GM19324 (cell line): ENCODE measurements at regions not wholly inside any gene's neighbourhood (a gene's known extent, or its start where the extent isn't known, plus 50 kb on each side); places are given as distances from the start of the nearest gene placed in this dataset.
"Not testable (repeated sequence)": the region's sequence is repeated elsewhere in the genome, so short reads cannot be mapped to it uniquely, and the experiment has no call there.

Experiments used
- ATAC-seq: cut with Tn5 transposase; IDR thresholded peaks from one replicate; pipeline ENCODE4 v1.9.1; 2021; ENCODE audit warnings: mild to moderate bottlenecking, moderate library complexity; ENCODE audit not compliant: unreplicated experiment, low FRiP score

DNA sequence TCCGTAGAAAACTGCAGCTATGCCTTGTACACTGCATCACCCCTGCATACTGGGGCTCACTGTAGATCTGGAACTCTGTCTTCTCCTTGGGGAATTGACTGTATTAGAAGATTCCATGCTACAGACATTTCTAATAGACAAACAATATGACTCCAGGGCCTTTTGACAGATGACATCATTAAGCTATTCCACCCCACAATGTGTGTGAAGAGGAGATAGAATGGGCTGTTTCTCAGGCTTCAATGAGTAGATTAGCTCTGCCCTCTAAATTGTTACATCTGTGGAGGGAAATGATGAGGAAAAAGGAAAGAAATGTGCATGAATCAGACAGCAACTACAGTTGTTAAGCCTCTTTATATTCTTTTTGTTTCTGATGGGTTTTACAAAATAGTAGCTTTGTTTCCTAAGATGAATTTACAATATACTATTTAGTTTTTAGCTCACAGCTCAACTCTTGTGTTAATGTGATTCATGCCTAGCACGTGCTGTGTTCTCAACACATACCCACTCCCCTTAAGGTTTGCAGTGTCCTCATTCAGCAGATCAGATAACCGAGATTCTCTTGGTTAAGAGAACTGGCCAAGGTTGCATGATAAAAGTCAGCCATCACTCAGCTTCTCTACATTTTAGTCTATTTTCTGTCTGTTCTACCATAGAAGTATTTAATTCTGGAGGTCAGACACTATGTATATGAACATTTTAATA is 281.6 kb upstream of the NBPF12 start:
- not testable (repeated sequence) for ATAC-seq

DNA sequence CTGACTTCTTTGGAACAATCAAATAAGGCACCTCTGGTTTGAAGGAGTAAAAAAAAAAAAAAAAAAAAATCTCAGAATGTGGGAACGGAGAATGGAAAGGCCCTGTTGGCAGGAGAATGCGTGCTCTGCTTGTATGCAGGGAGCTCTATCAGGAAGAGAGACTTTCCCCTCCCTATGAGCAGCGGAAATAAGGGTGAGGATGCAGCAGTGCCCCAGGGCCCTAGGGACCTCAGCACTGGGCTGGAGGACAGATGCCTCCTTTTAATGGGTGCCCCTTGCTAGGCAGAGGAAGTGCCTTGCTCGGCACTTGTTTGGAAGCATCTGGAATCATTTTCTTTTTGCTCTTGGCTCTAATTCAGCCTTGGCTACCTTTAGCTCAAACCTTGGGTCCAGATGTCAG is 283.4 kb upstream of the NBPF12 start:
- not testable (repeated sequence) for ATAC-seq

DNA sequence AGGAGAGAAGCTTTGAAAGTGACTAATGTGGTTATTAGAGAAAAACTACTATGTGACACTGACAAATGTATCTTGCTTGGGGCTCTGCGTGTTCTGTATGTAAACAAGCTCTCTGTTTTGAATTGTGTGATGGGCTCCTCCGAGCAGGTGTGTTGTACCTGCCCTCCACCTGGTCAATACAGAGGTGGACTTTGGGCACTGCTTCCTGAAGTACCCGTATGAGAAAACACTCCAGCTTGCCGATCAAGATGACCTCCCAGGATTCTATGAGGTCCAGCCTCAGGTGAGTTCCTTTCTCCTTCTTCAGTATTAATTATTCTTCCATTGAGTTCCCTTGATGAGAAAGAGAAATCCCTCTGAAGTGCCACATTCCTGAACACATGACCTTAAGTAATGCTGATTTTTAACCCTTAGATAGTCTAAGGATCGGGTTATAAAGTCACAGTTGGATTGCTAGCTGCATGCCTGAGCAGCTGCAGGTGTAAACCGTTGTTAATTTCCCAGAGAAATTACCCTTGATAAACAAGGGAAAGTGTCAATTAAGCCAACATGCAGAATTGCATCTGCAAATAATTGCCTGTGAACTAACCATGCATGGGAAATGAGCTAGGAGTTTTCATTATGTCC is 292.0 kb upstream of the NBPF12 start:
- ATAC-seq = not testable (repeated sequence)

DNA sequence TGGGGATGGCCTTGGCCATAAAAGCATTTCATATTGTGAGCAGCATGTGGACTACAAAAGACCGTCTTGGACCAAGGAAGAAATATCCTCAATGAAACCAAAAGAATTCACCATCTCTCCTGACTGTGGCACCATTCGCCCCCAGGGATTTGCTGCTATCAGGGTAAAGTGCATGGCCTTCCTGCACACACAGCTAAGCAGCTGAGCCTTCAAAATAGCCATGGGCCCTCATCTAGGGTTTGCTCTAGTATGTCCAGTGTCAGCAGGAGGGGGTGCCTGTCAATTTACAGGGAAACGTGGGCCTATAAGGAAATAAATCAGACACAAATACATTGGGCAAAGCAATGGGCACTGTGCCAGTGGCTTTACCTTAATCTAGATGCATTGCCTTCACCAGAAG is 296.6 kb upstream of the NBPF12 start:
- ATAC-seq = not testable (repeated sequence)

DNA sequence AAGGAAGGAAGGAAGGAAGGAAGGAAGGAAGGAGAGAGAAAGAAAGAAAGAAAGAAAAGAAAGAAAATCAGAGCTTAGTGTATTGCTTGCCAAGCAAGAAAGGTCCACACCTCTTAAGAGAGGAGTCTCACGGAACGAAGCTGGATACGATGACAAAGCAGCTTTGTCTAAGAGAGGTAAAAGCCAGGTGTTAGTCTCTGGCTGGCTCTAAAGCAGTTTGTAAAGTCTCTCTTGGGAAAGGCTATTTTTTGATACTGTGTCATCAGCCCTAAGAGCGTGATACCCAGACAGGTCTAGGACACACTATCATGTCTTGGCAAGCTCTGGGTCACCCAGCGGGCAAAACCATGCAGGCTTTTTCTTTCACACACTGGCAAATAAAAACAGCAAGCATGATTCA is 297.5 kb upstream of the NBPF12 start:
- ATAC-seq = not testable (repeated sequence)

DNA sequence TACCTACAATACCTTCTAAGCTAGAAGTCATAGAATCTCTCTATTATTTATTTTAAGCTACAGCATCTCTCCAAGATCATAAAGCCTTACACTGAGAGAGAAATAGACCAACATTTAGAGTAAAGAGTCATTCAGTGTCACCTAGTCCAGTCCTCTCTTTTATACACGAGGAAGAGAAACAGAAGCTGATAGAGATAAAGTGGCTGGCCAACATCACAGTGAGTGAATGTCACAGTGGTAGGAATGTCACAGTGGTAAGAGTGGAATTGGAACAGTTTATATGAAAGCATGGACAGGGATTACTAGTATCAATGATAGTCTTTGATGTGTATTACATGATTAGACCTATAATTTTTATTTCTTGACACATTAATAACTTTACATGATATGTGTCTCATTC is 307.8 kb upstream of the NBPF12 start:
- ATAC-seq = not testable (repeated sequence)

DNA sequence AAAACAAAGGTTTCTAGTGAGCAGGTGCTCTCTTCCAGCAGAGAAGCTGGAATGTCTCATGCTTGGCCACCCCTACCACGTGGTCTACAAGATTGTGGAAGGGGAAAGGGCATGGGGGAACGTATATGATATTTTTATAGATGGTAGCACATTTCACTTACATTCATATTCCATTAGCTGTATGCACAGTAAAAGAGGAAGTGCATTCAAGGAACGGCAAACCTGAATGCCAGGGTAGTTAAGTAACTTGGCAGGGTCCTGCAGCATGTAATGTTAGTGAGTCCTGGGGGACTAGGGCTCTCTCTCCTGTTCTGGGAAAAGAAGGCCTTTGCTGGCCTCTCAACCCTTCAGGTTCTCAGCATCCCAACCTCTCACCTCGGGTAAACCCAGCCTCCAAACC is 319.5 kb upstream of the NBPF12 start:
- not testable (repeated sequence) for ATAC-seq

DNA sequence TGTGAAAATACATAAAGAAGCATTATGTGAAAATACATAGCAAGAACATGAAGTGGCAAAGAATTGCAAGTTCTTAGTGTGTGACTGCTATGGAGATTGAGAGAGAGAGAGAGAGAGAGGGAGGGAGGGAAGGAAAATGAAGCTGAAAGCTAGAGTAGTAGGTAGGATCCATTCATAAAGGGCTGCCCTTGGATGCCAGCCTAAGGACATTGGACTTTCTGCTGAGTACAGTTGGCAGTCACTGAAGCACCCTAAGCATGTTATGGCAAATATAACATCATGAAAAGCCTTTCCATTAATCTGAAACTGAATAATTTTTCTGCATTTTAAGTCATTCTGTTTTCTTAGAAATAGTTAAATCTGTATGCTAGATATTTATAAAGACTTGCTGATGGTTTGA is 333.4 kb upstream of the NBPF12 start:
- not testable (repeated sequence) for ATAC-seq

DNA sequence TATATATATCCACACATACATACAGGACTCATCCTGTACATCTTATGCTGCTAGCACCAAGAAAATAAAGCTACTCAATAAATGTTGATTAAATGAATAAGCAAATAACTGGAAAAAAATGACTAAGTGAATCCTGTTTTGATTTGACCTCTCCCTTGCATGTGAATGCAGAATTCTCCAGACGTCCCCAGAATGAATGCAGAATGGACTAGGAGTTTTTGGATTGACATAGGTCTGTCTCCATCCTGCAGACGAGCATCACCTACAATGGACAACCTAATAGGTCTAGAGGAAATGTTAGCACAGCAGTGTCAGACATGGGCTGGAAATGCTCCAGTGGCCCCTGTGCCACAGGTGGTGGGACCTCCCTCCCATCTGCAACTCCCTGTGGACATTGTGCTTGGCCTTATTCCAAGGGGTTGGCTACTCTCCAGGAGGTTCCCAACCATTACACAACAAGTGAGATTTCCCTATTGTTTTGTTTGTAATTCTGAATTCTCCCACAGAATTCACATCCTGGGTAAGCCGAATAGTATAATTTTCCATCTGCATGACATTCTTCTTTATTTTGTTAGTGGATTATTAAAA is 337.3 kb upstream of the NBPF12 start:
- not testable (repeated sequence) for ATAC-seq

DNA sequence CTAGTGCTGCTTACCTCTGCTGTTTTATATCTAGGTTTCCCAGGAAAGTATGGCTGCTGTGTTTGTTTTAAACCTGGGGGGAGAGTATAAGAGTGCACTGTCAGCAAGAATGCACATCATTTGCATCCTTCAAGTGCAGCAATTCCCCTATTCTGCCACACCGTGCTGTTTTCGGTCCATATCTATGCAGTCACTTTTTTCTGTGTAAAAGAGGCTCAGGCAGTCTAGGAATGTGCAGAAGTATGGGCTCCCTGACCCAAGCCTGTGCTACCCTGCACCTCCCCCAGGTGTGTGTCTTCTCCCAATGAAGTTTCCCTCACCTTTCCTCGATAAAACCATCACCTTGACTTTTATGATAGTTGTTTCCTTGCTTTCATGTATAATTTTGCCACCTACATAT is 338.2 kb upstream of the NBPF12 start:
- ATAC-seq = not testable (repeated sequence)

DNA sequence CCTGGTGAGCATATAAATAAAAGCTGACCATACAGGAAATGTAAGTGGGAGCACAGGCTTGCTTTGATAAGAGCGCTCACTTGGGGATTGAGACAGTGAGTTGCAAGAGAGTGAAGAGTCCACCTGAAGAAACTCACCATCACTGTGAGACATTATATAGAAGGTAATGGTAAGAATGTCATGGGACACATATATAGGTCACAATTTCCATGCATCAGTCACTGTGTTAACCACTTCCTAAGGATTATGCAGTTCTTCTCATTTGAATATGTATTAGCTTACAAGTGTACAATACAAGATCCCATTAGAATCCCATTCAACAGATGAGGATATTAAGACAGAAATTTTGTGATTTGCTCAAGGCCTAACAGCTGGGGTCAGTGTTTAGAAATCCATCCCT is 352.4 kb upstream of the NOTCH2NLA start:
- not testable (repeated sequence) for ATAC-seq

DNA sequence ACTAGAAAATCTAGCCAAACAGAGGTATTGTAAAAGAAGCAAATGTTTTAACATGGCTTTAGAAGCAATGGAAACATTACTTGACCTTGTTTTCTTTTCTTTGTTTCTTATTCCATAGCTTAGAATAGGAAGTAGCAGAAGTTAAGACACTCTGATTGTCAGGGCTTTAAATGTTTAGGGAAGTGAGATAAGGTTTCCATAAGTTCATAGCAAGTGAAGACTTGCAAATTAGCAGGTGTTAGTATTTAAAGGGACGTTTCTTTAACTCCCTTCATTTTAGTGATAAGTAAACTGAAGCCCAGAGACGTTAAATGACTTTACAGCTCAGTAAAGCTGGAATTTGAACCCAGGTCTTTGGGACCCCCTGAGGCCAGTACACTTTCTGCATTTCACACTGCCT is 338.7 kb upstream of the NOTCH2NLA start:
- not testable (repeated sequence) for ATAC-seq

DNA sequence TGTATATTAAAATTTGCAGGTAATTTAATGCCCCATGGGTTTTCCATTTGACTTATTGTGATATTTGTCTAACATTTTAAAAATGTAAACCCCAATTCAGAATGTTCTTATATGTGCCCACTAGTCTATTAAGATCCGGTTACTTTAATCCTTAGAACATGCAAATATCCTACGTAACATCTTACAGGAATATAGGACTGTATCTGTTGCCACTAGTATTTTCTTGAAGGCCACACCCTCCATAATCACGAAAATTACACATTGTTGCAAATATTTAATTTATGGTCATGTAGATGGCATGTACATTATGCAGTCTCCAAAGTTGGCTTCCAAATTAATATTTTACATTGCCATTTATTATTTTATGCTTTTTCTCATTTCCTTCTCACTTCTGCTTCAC is 329.2 kb upstream of the NOTCH2NLA start:
- ATAC-seq = not testable (repeated sequence)

DNA sequence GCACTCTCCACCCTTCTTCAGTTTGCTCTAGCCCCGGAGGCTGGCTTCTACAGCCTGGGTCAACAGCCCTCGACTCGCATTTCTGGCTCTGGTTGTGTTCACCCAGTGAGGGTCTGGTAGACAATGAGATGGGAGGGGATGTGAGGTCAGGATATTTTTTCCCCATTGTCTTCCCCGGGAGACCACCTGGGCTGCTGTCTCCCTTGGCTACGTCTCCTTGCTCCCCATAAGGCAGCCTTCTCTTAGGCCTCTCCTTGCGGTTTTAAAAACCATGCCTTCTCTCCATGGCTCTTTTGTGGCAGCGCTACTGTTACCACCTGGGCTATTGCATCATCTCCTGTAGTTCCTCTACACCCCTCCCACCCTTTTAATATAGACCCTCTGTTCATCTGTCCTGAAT is 327.6 kb upstream of the NOTCH2NLA start:
- ATAC-seq = not testable (repeated sequence)

DNA sequence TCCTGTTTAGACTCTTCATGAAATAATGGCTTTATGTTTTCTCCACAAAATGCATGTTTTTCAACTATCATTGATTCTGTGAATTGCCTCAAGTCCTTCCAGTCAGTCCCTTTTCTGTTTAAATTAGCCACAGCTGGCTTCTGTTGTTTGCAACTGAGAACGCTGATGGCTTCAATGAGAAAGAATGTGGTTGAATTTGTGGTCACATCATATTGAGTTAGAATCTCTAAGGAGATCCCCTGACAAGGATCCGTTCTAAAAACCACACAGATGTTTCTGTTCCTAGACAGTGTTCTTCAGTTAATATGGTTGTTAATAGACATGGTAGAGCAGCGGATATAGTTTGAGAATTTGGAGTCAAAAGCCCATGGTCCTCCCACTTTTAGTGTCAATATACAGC is 323.6 kb upstream of the NOTCH2NLA start:
- not testable (repeated sequence) for ATAC-seq

DNA sequence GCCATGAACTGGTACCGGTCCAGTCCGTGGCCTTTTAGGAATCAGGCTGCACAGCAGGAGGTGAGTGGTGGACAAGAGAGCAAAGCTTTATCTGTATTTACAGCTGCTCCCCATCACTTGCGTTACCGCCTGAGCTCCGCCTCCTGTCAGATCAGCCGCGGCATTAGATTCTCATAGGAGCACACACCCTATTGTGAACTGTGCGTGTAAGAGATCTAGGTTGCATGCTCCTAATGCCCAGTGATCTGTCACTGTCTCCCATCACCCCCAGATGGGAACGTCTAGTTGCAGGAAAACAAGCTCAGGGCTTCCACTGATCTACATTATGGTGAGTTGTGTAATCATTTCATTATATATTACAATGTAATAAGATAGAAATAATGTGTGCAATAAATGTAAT is 319.9 kb upstream of the NOTCH2NLA start:
- not testable (repeated sequence) for ATAC-seq

DNA sequence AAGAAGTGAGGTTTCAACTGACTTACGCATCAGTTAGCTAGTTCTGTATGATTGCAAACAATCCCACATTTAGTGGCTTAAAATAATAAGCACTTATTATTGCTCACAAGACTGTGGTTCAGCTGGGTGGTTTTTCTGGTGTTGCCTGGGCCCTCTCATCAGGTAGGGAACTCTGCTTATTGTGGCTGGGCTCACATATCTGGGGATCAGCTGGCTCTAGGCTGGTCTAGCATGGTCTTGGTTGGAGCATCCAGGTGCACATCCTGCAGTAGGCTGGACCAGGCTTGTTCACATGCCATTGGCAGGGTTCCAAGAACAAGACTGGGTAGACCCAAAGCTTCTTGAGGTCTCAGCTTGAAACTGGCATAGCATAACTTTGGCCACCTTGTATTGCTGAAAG is 317.4 kb upstream of the NOTCH2NLA start:
- ATAC-seq = not testable (repeated sequence)

DNA sequence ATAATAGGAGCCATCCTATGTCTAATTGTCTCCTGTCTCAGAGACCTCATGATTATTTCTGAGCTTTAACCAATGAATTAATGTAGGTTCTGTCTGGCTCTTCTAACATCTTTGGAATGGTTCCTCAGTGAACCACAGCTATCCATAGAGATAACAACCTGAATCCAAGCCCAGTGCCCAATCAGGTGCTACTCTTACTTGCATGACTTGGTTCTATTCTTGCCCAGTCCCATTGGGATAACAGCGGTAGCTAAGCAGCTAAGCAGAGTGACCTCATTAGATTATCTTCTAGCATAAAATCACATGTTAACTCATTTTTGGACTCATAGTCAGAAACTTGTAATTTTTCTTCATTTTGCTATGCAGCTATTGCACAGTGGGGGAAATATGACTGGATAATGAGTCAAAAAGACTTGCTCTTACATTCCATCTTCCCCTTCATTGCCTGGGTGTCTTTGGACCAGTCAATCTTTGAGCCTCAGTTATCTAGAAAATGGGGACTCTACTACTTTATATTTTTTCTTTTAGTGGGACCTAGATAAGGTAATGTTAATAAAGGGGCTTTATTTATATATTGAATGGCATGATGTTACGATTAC is 309.1 kb upstream of the NOTCH2NLA start:
- ATAC-seq = not testable (repeated sequence)

DNA sequence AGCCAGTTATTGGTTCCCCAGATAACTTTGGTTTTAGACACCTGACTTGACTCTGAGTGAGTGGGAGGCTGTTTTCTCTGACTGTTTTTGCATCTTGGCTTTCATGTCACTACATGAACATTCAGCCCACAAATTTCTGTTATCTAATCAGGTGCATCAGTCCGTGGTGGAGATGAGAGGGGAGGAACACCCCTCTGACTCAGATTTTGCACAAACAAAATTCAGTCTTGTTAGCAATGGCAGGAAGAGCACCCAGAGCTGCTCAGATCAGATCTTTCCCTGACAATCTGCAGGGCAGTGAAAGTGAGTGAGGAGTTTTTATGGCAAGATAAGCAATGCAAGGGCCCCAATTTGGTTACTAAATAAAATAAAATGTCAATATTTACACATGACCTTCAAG is 307.2 kb upstream of the NOTCH2NLA start:
- not testable (repeated sequence) for ATAC-seq

DNA sequence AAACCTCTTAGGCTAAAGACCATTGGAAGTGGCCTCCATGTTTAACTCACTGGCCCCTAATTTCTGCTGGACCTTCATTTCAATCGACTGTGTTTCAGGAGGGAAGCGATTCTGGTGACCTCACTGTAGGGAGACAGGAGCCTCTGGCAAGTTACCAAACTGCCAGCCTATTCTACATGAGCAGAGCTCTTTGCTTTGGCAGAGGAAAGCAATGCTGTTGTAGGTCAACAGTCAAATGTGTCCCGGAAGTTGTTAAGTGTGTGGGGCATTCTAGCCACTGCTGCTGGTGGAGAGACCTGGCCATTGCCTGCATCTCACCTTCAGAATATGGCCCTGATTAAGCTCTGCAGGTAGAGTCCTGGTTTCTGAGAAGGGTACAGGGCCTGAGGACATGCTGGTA is 306.8 kb upstream of the NOTCH2NLA start:
- ATAC-seq = not testable (repeated sequence)

DNA sequence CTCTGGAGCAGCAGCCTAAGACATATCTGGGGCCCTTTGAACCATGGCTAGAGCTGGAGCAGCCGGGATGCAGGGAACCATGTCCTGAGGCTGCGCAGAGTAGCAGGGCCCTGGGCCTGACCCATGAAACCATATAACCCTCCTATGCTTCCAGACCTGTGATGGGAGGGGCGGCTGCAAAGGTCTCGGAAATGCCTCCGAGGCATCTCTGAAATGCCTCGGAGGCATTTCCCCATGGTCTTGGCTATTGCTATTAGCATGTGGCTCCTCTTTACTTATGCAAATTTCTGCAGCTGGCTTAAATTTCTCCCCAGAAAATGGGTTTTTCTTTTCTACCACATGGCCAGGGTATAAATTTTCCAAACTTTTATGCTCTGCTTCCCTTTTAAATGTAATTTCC is 302.1 kb upstream of the NOTCH2NLA start:
- not testable (repeated sequence) for ATAC-seq
